Endothelial cell (in vitro differentiated cells): ENCODE measurements at regions not wholly inside any gene's neighbourhood (a gene's known extent, or its start where the extent isn't known, plus 50 kb on each side); places are given as distances from the start of the nearest gene placed in this dataset.

Experiments
- DNase-seq: peaks from one replicate; pipeline ENCODE4 v3.0.0; 2021; ENCODE audit warnings: low spot score
- H3K27ac Mint-ChIP-seq: one replicate; pipeline ENCODE4 v1.8.0; 2021; ENCODE audit warnings: mixed read lengths, inconsistent platforms; ENCODE audit not compliant: unreplicated experiment
- H3K27me3 Mint-ChIP-seq: one replicate; pipeline ENCODE4 v1.8.0; 2021; ENCODE audit warnings: mild to moderate bottlenecking, moderate library complexity, mixed read lengths, inconsistent platforms; ENCODE audit not compliant: unreplicated experiment
- H3K36me3 Mint-ChIP-seq: one replicate; pipeline ENCODE4 v1.8.0; 2021; ENCODE audit warnings: mild to moderate bottlenecking, low read depth, mixed read lengths, inconsistent platforms; ENCODE audit not compliant: unreplicated experiment
- H3K4me1 Mint-ChIP-seq: one replicate; pipeline ENCODE4 v1.8.0; 2021; ENCODE audit warnings: mild to moderate bottlenecking, mixed read lengths, inconsistent platforms; ENCODE audit not compliant: unreplicated experiment
- H3K4me3 Mint-ChIP-seq: one replicate; pipeline ENCODE4 v1.8.0; 2021; ENCODE audit warnings: mild to moderate bottlenecking, mixed read lengths, inconsistent platforms; ENCODE audit not compliant: unreplicated experiment
- H3K9me3 Mint-ChIP-seq: one replicate; pipeline ENCODE4 v1.8.0; 2021; ENCODE audit warnings: mixed read lengths, inconsistent platforms; ENCODE audit not compliant: unreplicated experiment
- TF ChIP-seq, protein P1 (sequence below): fragments of 200-600 bp; sonication (generic); IDR thresholded peaks from one replicate; pipeline ENCODE4 v1.5.0; 2021; ENCODE audit warnings: antibody characterized with exemption; ENCODE audit not compliant: unreplicated experiment

DNA sequence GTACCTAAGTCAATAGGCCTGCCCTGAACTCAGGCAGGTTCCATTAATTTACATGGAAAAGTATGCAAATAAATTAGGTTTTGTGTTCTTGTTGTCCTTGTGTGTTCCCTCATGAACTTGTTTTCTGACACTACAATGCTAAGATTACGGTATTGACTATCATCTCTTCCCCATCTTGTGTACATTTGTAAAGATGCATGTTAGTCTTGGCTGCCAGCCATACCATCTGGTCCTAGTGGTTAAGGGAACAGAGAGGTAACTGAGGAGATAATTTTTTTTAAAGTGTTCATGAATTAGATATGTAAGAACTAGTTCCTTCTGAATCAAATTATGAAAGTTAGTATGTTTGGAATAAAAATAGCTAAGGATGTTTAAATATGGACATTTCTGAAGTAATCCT, 167.6 kb upstream of the ADAMTS5 start:
- no peaks in the 10 kb centered on the region for H3K27me3 Mint-ChIP-seq
- H3K27ac Mint-ChIP-seq = no peak overlapping the region
- H3K9me3 Mint-ChIP-seq = no peaks in the 10 kb centered on the region
- H3K36me3 Mint-ChIP-seq = no peaks in the 10 kb centered on the region
- H3K4me1 Mint-ChIP-seq = peaks cover 6% of the 10 kb centered on the region
- no peak overlapping the region for H3K4me3 Mint-ChIP-seq
- TF ChIP-seq, protein P1, sequence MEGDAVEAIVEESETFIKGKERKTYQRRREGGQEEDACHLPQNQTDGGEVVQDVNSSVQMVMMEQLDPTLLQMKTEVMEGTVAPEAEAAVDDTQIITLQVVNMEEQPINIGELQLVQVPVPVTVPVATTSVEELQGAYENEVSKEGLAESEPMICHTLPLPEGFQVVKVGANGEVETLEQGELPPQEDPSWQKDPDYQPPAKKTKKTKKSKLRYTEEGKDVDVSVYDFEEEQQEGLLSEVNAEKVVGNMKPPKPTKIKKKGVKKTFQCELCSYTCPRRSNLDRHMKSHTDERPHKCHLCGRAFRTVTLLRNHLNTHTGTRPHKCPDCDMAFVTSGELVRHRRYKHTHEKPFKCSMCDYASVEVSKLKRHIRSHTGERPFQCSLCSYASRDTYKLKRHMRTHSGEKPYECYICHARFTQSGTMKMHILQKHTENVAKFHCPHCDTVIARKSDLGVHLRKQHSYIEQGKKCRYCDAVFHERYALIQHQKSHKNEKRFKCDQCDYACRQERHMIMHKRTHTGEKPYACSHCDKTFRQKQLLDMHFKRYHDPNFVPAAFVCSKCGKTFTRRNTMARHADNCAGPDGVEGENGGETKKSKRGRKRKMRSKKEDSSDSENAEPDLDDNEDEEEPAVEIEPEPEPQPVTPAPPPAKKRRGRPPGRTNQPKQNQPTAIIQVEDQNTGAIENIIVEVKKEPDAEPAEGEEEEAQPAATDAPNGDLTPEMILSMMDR = no peak
- DNase-seq = no peak

- no peaks in the 10 kb centered on the region for H3K27me3 Mint-ChIP-seq
- no peaks in the 10 kb centered on the region for H3K9me3 Mint-ChIP-seq
- no peak overlapping the region for H3K4me3 Mint-ChIP-seq
- TF ChIP-seq, protein P1 = no peak
- no peak overlapping the region for H3K27ac Mint-ChIP-seq
- no peak for DNase-seq
- peaks cover 11% of the 10 kb centered on the region for H3K4me1 Mint-ChIP-seq
- no peaks in the 10 kb centered on the region for H3K36me3 Mint-ChIP-seq
Observed at GRCh38 chr21:27132266-27132665, 165.4 kb upstream of the ADAMTS5 start.

DNA sequence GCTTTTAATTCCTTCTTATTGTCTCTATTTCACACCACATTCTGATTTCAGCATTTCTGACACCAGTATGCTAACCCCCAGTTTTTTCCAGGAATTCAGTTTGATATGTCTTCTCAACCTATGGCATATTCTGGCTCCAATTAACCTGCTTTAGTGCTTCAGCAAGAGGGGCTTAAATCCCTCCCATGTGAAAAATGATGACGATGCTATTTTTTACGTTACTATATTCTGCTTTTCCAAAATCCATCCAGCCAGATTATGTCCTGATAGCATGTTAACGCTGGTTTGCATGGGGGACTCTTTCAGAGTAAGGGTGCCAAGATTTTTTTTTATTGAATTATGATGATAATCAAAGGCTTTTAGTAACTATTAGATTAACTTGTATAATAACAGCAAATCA, 163.3 kb upstream of the ADAMTS5 start:
- Mint-ChIP-seq H3K4me1 (peaks cover 11% of the 10 kb centered on the region), H3K36me3 (no peaks in the 10 kb centered on the region), H3K27ac (no peak overlapping the region), H3K9me3 (no peaks in the 10 kb centered on the region), H3K4me3 (no peak overlapping the region), H3K27me3 (no peaks in the 10 kb centered on the region)
- TF ChIP-seq, protein P1 = no peak
- no peak for DNase-seq

DNA sequence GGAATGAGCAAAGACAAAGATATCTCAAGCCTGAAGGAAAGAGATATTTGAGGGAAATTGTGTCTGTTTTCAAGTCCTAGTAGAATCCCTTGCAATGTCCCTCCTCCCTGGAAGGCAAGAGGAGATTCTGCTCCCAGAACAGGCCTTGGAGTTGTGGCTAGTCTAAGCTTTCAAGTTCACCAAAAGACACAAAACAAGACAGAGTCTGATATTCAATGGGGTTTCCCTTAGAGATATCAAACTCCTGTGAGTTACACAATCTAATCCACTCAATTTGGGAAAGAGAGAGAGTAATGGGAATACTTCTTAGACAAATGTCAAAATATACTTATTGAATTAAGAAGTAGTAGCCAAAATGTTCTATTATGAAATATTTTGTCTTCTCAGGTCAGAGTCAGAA, 162.8 kb upstream of the ADAMTS5 start:
- H3K4me1 Mint-ChIP-seq = peaks cover 11% of the 10 kb centered on the region
- no peak overlapping the region for H3K4me3 Mint-ChIP-seq
- H3K36me3 Mint-ChIP-seq = no peaks in the 10 kb centered on the region
- DNase-seq = no peak
- H3K27ac Mint-ChIP-seq = no peak overlapping the region
- TF ChIP-seq, protein P1 = no peak
- H3K27me3 Mint-ChIP-seq = no peaks in the 10 kb centered on the region
- no peaks in the 10 kb centered on the region for H3K9me3 Mint-ChIP-seq

GRCh38 chr21:27129215-27129614, 162.3 kb upstream of the ADAMTS5 start:
- no peak for DNase-seq
- no peak overlapping the region for H3K27ac Mint-ChIP-seq
- H3K36me3 Mint-ChIP-seq = no peaks in the 10 kb centered on the region
- H3K27me3 Mint-ChIP-seq = no peaks in the 10 kb centered on the region
- TF ChIP-seq, protein P1 = no peak
- no peaks in the 10 kb centered on the region for H3K9me3 Mint-ChIP-seq
- no peak overlapping the region for H3K4me3 Mint-ChIP-seq
- H3K4me1 Mint-ChIP-seq = peaks cover 11% of the 10 kb centered on the region
